Mesenchymal stem cell (in vitro differentiated cells and primary cell): ENCODE measurements at regions not wholly inside any gene's neighbourhood (a gene's known extent, or its start where the extent isn't known, plus 50 kb on each side); places are given as distances from the start of the nearest gene placed in this dataset.

ENCODE experiments used
- DNase-seq: peaks from one replicate; pipeline ENCODE4 v3.0.0-alpha.2; 2013
- H2AFZ ChIP-seq: one replicate; pipeline ENCODE4 v1.6.1; 2013; ENCODE audit warnings: low read depth, mild to moderate bottlenecking, control low read depth, inconsistent platforms, low read length, moderate library complexity
- H2AK5ac ChIP-seq: 2 replicates; pipeline ENCODE4 v1.6.1; 2013; ENCODE audit warnings: low read length, moderate library complexity, mild to moderate bottlenecking, inconsistent platforms; ENCODE audit not compliant: severe bottlenecking
- H2BK120ac ChIP-seq: one replicate; pipeline ENCODE4 v1.6.1; 2013; ENCODE audit warnings: low read depth, mild to moderate bottlenecking, inconsistent platforms, low read length, moderate library complexity
- H2BK12ac ChIP-seq, 2 experiments: one replicate each; pipeline ENCODE4 v1.6.1; 2013; ENCODE audit warnings: inconsistent platforms in 2 of 2, low read length in 2 of 2, mild to moderate bottlenecking in 2 of 2, moderate library complexity in 2 of 2, control low read depth in 1 of 2
- H2BK15ac ChIP-seq: one replicate; pipeline ENCODE4 v1.6.1; 2013; ENCODE audit warnings: mild to moderate bottlenecking, low read depth, inconsistent platforms; ENCODE audit not compliant: poor library complexity, severe bottlenecking
- H2BK5ac ChIP-seq: 2 replicates; pipeline ENCODE4 v1.6.1; 2013; ENCODE audit warnings: low read depth, mild to moderate bottlenecking, low read length, control low read depth, inconsistent platforms; ENCODE audit not compliant: poor library complexity, severe bottlenecking
- H3K14ac ChIP-seq, 2 experiments: one replicate each; pipeline ENCODE4 v1.6.1; 2013; ENCODE audit warnings: inconsistent platforms in 2 of 2, low read length in 2 of 2, control low read depth in 1 of 2, mild to moderate bottlenecking in 1 of 2, moderate library complexity in 1 of 2
- H3K18ac ChIP-seq, 2 experiments: one replicate each; pipeline ENCODE4 v1.6.1; 2013; ENCODE audit warnings: inconsistent platforms in 2 of 2, low read length in 2 of 2, control low read depth in 1 of 2, low read depth in 1 of 2, mild to moderate bottlenecking in 1 of 2
- H3K23ac ChIP-seq, 2 experiments: one replicate each; pipeline ENCODE4 v1.6.1; 2013; ENCODE audit warnings: inconsistent platforms in 2 of 2, low read length in 2 of 2, mild to moderate bottlenecking in 2 of 2, moderate library complexity in 2 of 2, control low read depth in 1 of 2
- H3K27ac ChIP-seq: 2 replicates; pipeline ENCODE4 v1.5.1; 2013; ENCODE audit warnings: mild to moderate bottlenecking, moderate library complexity, low read length, control low read depth, inconsistent platforms; ENCODE audit not compliant: poor library complexity, severe bottlenecking
- H3K27me3 ChIP-seq, 2 experiments: 2 replicates each; pipeline versions ENCODE4 v1.6.1 to v1.7.0; 2013; ENCODE audit warnings: low read length in 2 of 2, mild to moderate bottlenecking in 2 of 2, moderate library complexity in 2 of 2, control low read depth in 1 of 2, inconsistent platforms in 1 of 2; ENCODE audit not compliant: control insufficient read depth in 1 of 2, insufficient read depth in 1 of 2
- H3K36me3 ChIP-seq, 2 experiments: 2 replicates each; pipeline versions ENCODE4 v1.6.1 to v1.7.0; 2013; ENCODE audit warnings: low read length in 2 of 2, control low read depth in 1 of 2, inconsistent platforms in 1 of 2, low read depth in 1 of 2, mild to moderate bottlenecking in 1 of 2; ENCODE audit not compliant: insufficient read depth in 2 of 2, control insufficient read depth in 1 of 2
- H3K4ac ChIP-seq, 2 experiments: one replicate each; pipeline ENCODE4 v1.6.1; 2013; ENCODE audit warnings: inconsistent platforms in 2 of 2, low read length in 2 of 2, mild to moderate bottlenecking in 2 of 2, moderate library complexity in 2 of 2, control low read depth in 1 of 2, low read depth in 1 of 2
- H3K4me1 ChIP-seq: 2 replicates; pipeline ENCODE4 v1.6.1; 2013; ENCODE audit warnings: low read depth, low read length, control low read depth; ENCODE audit not compliant: control insufficient read depth, insufficient read depth
- H3K4me2 ChIP-seq: 2 replicates; pipeline ENCODE4 v1.6.1; 2013; ENCODE audit warnings: low read length, mild to moderate bottlenecking, inconsistent platforms; ENCODE audit not compliant: poor library complexity, severe bottlenecking
- H3K4me3 ChIP-seq, 2 experiments: 2 replicates each; pipeline versions ENCODE4 v1.5.1 to v1.7.0; 2013; ENCODE audit warnings: low read length in 2 of 2, mild to moderate bottlenecking in 2 of 2, control low read depth in 1 of 2, low read depth in 1 of 2; ENCODE audit not compliant: insufficient read depth in 1 of 2
- H3K79me1 ChIP-seq: replicated peaks from 2 replicates; pipeline ENCODE4 v1.6.1; 2013; ENCODE audit warnings: mild to moderate bottlenecking, control low read depth, low read length, inconsistent platforms; ENCODE audit not compliant: poor library complexity, severe bottlenecking
- H3K9ac ChIP-seq: 2 replicates; pipeline ENCODE4 v1.7.0; 2013; ENCODE audit warnings: mild to moderate bottlenecking, low read length, moderate library complexity
- H3K9me3 ChIP-seq: 2 replicates; pipeline ENCODE4 v1.7.0; 2013; ENCODE audit warnings: mild to moderate bottlenecking, low read length; ENCODE audit not compliant: control insufficient read depth
- H4K8ac ChIP-seq: one replicate; pipeline ENCODE4 v1.6.1; 2013; ENCODE audit warnings: inconsistent platforms, mild to moderate bottlenecking, low read length, moderate library complexity
- H4K91ac ChIP-seq: one replicate; pipeline ENCODE4 v1.6.1; 2013; ENCODE audit warnings: mild to moderate bottlenecking, low read length, inconsistent platforms
- WGBS: methylation state at CpG from one replicate; pipeline ENCODE4 v1.1.7; 2013; ENCODE audit warnings: mixed read lengths; 5-methylcytosine and 5-hydroxymethylcytosine counted together

GRCh38 chr3:10703875-10704274 lies 112.2 kb upstream of the SLC6A11 start:
- H3K4me3 ChIP-seq, result no peak overlapping the region
- peaks cover 5% of the 10 kb centered on the region for H3K4me1 ChIP-seq
- H3K79me1 ChIP-seq, result no peaks in the 10 kb centered on the region
- no peak overlapping the region for H3K14ac ChIP-seq
- no peak overlapping the region for H3K23ac ChIP-seq
- no peak overlapping the region for H2AK5ac ChIP-seq
- H2BK120ac ChIP-seq, result no peak overlapping the region
- peaks cover 53 to 72% of the 10 kb centered on the region in 2 experiments for H3K27me3 ChIP-seq
- no peaks in the 10 kb centered on the region for H3K9me3 ChIP-seq
- no peak overlapping the region for H3K4me2 ChIP-seq
- no peak overlapping the region for H3K27ac ChIP-seq
- H3K4ac ChIP-seq, result no peak overlapping the region
- H4K91ac ChIP-seq, result no peak overlapping the region
- DNase-seq, result no peak
- H2BK15ac ChIP-seq, result no peak overlapping the region
- H3K18ac ChIP-seq, result no peak overlapping the region
- H2BK5ac ChIP-seq, result no peak overlapping the region
- H3K36me3 ChIP-seq, result no peaks in the 10 kb centered on the region
- no peak overlapping the region for H3K9ac ChIP-seq
- H2BK12ac ChIP-seq, result no peak overlapping the region
- no peak overlapping the region for H2AFZ ChIP-seq
- H4K8ac ChIP-seq, result no peak overlapping the region
- WGBS, result 60% methylated on average over 3 of the region's 5 CpGs

GRCh38 chr3:10706156-10706739 lies 109.8 kb upstream of the SLC6A11 start:
- Histone ChIP-seq H2BK12ac (no peak overlapping the region), H3K9ac (no peak overlapping the region), H3K4me3 (no peak overlapping the region), H2BK120ac (no peak overlapping the region), H4K8ac (no peak overlapping the region), H3K27me3 (peaks cover 75 to 83% of the 10 kb centered on the region in 2 experiments), H3K27ac (no peak overlapping the region), H3K36me3 (no peaks in the 10 kb centered on the region), H3K4ac (no peak overlapping the region), H3K9me3 (no peaks in the 10 kb centered on the region), H3K4me2 (no peak overlapping the region), H2AFZ (no peak overlapping the region), H3K79me1 (no peaks in the 10 kb centered on the region), H2AK5ac (no peak overlapping the region), H3K4me1 (peaks cover 5% of the 10 kb centered on the region), H3K18ac (no peak overlapping the region), H2BK5ac (no peak overlapping the region), H2BK15ac (no peak overlapping the region), H3K14ac (no peak overlapping the region), H4K91ac (no peak overlapping the region), H3K23ac (no peak overlapping the region)
- no peak for DNase-seq
- 39% methylated on average over 5 of the region's 5 CpGs for WGBS

- Histone ChIP-seq H3K9ac (no peak overlapping the region), H2BK5ac (no peak overlapping the region), H3K4ac (no peak overlapping the region), H4K91ac (no peak overlapping the region), H3K36me3 (no peaks in the 10 kb centered on the region), H2BK15ac (no peak overlapping the region), H3K23ac (no peak overlapping the region), H2BK120ac (no peak overlapping the region), H2BK12ac (no peak overlapping the region), H3K18ac (no peak overlapping the region), H3K4me1 (peaks cover 5% of the 10 kb centered on the region), H3K27ac (no peak overlapping the region), H3K4me2 (no peak overlapping the region), H3K27me3 (peaks cover 78 to 83% of the 10 kb centered on the region in 2 experiments), H4K8ac (no peak overlapping the region), H3K79me1 (no peaks in the 10 kb centered on the region), H2AFZ (no peak overlapping the region), H3K9me3 (no peaks in the 10 kb centered on the region), H3K4me3 (no peak overlapping the region), H2AK5ac (no peak overlapping the region), H3K14ac (no peak overlapping the region)
- DNase-seq, result no peak
- WGBS, result 67% methylated on average over 11 of the region's 11 CpGs
Observed at GRCh38 chr3:10706740-10707399, 109.2 kb upstream of the SLC6A11 start.

- Histone ChIP-seq H3K4me2 (peak overlapping the region; percentile 48), H3K9ac (no peak overlapping the region), H2BK5ac (no peak overlapping the region), H3K18ac (no peak overlapping the region), H3K27ac (no peak overlapping the region), H4K8ac (no peak overlapping the region), H2BK12ac (no peak overlapping the region), H2AFZ (no peak overlapping the region), H3K14ac (no peak overlapping the region), H3K4me1 (peaks cover 5% of the 10 kb centered on the region), H3K27me3 (peaks cover 73 to 83% of the 10 kb centered on the region in 2 experiments), H2AK5ac (no peak overlapping the region), H3K23ac (no peak overlapping the region), H3K79me1 (no peaks in the 10 kb centered on the region), H2BK120ac (no peak overlapping the region), H2BK15ac (no peak overlapping the region), H3K4me3 (no peak overlapping the region), H4K91ac (no peak overlapping the region), H3K4ac (no peak overlapping the region), H3K9me3 (no peaks in the 10 kb centered on the region), H3K36me3 (no peaks in the 10 kb centered on the region)
- no peak for DNase-seq
- WGBS, result 9% methylated on average over 37 of the region's 93 CpGs
Observed at GRCh38 chr3:10707400-10708215, 108.4 kb upstream of the SLC6A11 start.
